ENCODE measurements at regions not wholly inside any gene's neighbourhood (a gene's known extent, or its start where the extent isn't known, plus 50 kb on each side); places are given as distances from the start of the nearest gene placed in this dataset.

DNA sequence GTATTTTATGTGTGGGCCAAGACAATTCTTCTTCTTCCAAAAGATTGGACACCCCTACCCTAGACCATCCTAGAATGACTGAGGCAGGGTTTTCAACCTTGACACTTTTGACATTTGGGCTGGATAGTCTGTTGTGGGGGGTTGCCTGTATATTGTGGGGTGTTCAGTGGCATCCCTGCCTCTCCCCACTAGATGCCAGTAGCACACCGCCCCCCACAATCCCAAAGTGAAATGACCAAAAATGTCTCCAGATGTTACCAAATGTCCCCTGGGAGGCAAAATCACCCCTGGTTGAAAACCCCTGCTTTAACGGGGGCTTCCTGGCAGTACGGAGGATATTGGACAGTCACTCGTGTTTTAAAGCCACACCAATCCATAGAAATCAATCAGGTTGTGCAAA lies 219.6 kb downstream of the PHETA1 start:
- TF ChIP-seq ISL1 (CRISPR knock-in tag; IDR thresholded peaks at IDR 0.05) (no peak), GLIS3 (CRISPR knock-in tag; IDR thresholded peaks at IDR 0.05) (no peak), TOX (CRISPR knock-in tag; IDR thresholded peaks at IDR 0.05; ENCODE audit: borderline replicate concordance) (no peak), TCF4 (CRISPR knock-in tag; IDR thresholded peaks at IDR 0.05; ENCODE audit: borderline replicate concordance) (no peak), SNAI2 (CRISPR knock-in tag; IDR thresholded peaks at IDR 0.05) (no peak), ESRRG (CRISPR knock-in tag; IDR thresholded peaks at IDR 0.05) (no peak), ZC3H10 (CRISPR knock-in tag; IDR thresholded peaks at IDR 0.05) (no peak), RARB (CRISPR knock-in tag; IDR thresholded peaks at IDR 0.05) (no peak), PPARA (CRISPR knock-in tag; IDR thresholded peaks at IDR 0.05; ENCODE audit: borderline replicate concordance) (no peak), ARNTL (CRISPR knock-in tag; IDR thresholded peaks at IDR 0.05; ENCODE audit: borderline replicate concordance, low read depth) (no peak), ZFP3 (CRISPR knock-in tag; IDR thresholded peaks at IDR 0.05) (no peak), ZNF565 (CRISPR knock-in tag; conservative IDR thresholded peaks at IDR 0.05; ENCODE audit: low read depth) (no peak), ZNF70 (CRISPR knock-in tag; IDR thresholded peaks at IDR 0.05) (no peak), ZNF8 (CRISPR knock-in tag; IDR thresholded peaks at IDR 0.05) (no peak), ZFP30 (CRISPR knock-in tag; IDR thresholded peaks at IDR 0.05) (no peak)
- TF ChIP-seq, protein P1, sequence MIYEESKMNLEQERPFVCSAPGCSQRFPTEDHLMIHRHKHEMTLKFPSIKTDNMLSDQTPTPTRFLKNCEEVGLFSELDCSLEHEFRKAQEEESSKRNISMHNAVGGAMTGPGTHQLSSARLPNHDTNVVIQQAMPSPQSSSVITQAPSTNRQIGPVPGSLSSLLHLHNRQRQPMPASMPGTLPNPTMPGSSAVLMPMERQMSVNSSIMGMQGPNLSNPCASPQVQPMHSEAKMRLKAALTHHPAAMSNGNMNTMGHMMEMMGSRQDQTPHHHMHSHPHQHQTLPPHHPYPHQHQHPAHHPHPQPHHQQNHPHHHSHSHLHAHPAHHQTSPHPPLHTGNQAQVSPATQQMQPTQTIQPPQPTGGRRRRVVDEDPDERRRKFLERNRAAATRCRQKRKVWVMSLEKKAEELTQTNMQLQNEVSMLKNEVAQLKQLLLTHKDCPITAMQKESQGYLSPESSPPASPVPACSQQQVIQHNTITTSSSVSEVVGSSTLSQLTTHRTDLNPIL (CRISPR knock-in tag; IDR thresholded peaks at IDR 0.05; ENCODE audit: low read depth): no peak
- TF ChIP-seq, protein P2, sequence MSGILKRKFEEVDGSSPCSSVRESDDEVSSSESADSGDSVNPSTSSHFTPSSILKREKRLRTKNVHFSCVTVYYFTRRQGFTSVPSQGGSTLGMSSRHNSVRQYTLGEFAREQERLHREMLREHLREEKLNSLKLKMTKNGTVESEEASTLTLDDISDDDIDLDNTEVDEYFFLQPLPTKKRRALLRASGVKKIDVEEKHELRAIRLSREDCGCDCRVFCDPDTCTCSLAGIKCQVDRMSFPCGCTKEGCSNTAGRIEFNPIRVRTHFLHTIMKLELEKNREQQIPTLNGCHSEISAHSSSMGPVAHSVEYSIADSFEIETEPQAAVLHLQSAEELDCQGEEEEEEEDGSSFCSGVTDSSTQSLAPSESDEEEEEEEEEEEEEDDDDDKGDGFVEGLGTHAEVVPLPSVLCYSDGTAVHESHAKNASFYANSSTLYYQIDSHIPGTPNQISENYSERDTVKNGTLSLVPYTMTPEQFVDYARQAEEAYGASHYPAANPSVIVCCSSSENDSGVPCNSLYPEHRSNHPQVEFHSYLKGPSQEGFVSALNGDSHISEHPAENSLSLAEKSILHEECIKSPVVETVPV (CRISPR knock-in tag; IDR thresholded peaks at IDR 0.05): no peak
- TF ChIP-seq, protein P3, sequence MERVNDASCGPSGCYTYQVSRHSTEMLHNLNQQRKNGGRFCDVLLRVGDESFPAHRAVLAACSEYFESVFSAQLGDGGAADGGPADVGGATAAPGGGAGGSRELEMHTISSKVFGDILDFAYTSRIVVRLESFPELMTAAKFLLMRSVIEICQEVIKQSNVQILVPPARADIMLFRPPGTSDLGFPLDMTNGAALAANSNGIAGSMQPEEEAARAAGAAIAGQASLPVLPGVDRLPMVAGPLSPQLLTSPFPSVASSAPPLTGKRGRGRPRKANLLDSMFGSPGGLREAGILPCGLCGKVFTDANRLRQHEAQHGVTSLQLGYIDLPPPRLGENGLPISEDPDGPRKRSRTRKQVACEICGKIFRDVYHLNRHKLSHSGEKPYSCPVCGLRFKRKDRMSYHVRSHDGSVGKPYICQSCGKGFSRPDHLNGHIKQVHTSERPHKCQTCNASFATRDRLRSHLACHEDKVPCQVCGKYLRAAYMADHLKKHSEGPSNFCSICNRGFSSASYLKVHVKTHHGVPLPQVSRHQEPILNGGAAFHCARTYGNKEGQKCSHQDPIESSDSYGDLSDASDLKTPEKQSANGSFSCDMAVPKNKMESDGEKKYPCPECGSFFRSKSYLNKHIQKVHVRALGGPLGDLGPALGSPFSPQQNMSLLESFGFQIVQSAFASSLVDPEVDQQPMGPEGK (CRISPR knock-in tag; IDR thresholded peaks at IDR 0.05; ENCODE audit: borderline replicate concordance): no peak
- ATAC-seq: no peak

DNA sequence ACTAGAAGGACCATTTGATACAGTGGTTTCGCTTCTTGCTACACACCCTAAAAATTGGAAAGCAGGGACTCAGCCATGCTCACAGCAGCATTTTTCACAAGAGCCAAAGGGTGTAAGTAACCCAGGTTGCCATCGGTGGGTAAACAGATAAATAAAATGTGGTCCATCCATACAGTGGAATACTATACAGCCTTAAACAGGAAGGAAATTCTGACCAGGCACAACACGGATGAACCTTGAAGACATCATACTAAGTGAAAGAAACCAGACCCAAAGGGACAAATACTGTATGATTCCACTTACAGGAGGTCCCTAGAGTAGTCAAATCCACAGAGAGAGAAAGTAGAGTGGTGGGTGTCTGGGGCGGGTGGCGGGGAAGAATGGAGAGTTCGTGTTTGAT lies 220.9 kb downstream of the PHETA1 start:
- ATAC-seq: no peak
- TF ChIP-seq ISL1 (CRISPR knock-in tag; IDR thresholded peaks at IDR 0.05) (no peak), ZNF70 (CRISPR knock-in tag; IDR thresholded peaks at IDR 0.05) (no peak), OSR1 (CRISPR knock-in tag; IDR thresholded peaks at IDR 0.05) (no peak), GLIS3 (CRISPR knock-in tag; IDR thresholded peaks at IDR 0.05) (no peak), CSDC2 (CRISPR knock-in tag; IDR thresholded peaks at IDR 0.05) (no peak), ZC3H10 (CRISPR knock-in tag; IDR thresholded peaks at IDR 0.05) (no peak), ZFP3 (CRISPR knock-in tag; IDR thresholded peaks at IDR 0.05) (no peak), TOX (CRISPR knock-in tag; IDR thresholded peaks at IDR 0.05; ENCODE audit: borderline replicate concordance) (no peak), ZNF8 (CRISPR knock-in tag; IDR thresholded peaks at IDR 0.05) (no peak), ARNTL (CRISPR knock-in tag; IDR thresholded peaks at IDR 0.05; ENCODE audit: borderline replicate concordance, low read depth) (no peak), RARB (CRISPR knock-in tag; IDR thresholded peaks at IDR 0.05) (no peak), BACH2 (CRISPR knock-in tag; IDR thresholded peaks at IDR 0.05; ENCODE audit: borderline replicate concordance) (no peak), PPARA (CRISPR knock-in tag; IDR thresholded peaks at IDR 0.05; ENCODE audit: borderline replicate concordance) (no peak), SNAI2 (CRISPR knock-in tag; IDR thresholded peaks at IDR 0.05) (no peak), ZFP30 (CRISPR knock-in tag; IDR thresholded peaks at IDR 0.05) (no peak)
- TF ChIP-seq, protein P4, sequence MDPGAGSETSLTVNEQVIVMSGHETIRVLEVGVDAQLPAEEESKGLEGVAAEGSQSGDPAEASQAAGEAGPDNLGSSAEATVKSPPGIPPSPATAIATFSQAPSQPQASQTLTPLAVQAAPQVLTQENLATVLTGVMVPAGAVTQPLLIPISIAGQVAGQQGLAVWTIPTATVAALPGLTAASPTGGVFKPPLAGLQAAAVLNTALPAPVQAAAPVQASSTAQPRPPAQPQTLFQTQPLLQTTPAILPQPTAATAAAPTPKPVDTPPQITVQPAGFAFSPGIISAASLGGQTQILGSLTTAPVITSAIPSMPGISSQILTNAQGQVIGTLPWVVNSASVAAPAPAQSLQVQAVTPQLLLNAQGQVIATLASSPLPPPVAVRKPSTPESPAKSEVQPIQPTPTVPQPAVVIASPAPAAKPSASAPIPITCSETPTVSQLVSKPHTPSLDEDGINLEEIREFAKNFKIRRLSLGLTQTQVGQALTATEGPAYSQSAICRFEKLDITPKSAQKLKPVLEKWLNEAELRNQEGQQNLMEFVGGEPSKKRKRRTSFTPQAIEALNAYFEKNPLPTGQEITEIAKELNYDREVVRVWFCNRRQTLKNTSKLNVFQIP (CRISPR knock-in tag; IDR thresholded peaks at IDR 0.05; ENCODE audit: borderline replicate concordance, low read depth): no peak
- TF ChIP-seq, protein P1 (CRISPR knock-in tag; IDR thresholded peaks at IDR 0.05; ENCODE audit: low read depth): no peak
- TF ChIP-seq, protein P3 (CRISPR knock-in tag; IDR thresholded peaks at IDR 0.05; ENCODE audit: borderline replicate concordance): no peak
- TF ChIP-seq, protein P2 (CRISPR knock-in tag; IDR thresholded peaks at IDR 0.05): no peak
- TF ChIP-seq, protein P5, sequence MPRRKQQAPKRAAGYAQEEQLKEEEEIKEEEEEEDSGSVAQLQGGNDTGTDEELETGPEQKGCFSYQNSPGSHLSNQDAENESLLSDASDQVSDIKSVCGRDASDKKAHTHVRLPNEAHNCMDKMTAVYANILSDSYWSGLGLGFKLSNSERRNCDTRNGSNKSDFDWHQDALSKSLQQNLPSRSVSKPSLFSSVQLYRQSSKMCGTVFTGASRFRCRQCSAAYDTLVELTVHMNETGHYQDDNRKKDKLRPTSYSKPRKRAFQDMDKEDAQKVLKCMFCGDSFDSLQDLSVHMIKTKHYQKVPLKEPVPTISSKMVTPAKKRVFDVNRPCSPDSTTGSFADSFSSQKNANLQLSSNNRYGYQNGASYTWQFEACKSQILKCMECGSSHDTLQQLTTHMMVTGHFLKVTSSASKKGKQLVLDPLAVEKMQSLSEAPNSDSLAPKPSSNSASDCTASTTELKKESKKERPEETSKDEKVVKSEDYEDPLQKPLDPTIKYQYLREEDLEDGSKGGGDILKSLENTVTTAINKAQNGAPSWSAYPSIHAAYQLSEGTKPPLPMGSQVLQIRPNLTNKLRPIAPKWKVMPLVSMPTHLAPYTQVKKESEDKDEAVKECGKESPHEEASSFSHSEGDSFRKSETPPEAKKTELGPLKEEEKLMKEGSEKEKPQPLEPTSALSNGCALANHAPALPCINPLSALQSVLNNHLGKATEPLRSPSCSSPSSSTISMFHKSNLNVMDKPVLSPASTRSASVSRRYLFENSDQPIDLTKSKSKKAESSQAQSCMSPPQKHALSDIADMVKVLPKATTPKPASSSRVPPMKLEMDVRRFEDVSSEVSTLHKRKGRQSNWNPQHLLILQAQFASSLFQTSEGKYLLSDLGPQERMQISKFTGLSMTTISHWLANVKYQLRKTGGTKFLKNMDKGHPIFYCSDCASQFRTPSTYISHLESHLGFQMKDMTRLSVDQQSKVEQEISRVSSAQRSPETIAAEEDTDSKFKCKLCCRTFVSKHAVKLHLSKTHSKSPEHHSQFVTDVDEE (CRISPR knock-in tag; IDR thresholded peaks at IDR 0.05): no peak
